ENCODE measurements at regions not wholly inside any gene's neighbourhood (a gene's known extent, or its start where the extent isn't known, plus 50 kb on each side); places are given as distances from the start of the nearest gene placed in this dataset.
A peak's percentile ranks its signal among the peaks of the same experiment; 100 is the strongest.
"Not testable (repeated sequence)": the region's sequence is repeated elsewhere in the genome, so short reads cannot be mapped to it uniquely, and the experiment has no call there.

GRCh38 chr4:75422998-75423397 is 91.2 kb downstream of the RCHY1 start:
- DNase-seq (ENCODE audit: low spot score): no peak

- no peak for DNase-seq (ENCODE audit: low spot score)
These were observed 101.5 kb downstream of the RCHY1 start for GRCh38 chr4:75412746-75413145.

- no peak for DNase-seq (ENCODE audit: low spot score)
These were observed 115.7 kb downstream of the RCHY1 start for GRCh38 chr4:75398501-75398900.

GRCh38 chr4:75391489-75392166 is 122.6 kb downstream of the RCHY1 start:
- DNase-seq (ENCODE audit: low spot score): no peak

GRCh38 chr4:75386426-75386825 is 127.8 kb downstream of the RCHY1 start:
- not testable (repeated sequence) for DNase-seq (ENCODE audit: low spot score)

GRCh38 chr4:75385106-75385505 is 129.1 kb downstream of the RCHY1 start:
- DNase-seq (ENCODE audit: low spot score): no peak

- DNase-seq (ENCODE audit: low spot score): no peak
These were observed 137.7 kb downstream of the RCHY1 start for GRCh38 chr4:75376543-75376942.

- no peak for DNase-seq (ENCODE audit: low spot score)
These were observed 142.3 kb downstream of the RCHY1 start for GRCh38 chr4:75371915-75372314.

- no peak for DNase-seq (ENCODE audit: low spot score)
These were observed 143.6 kb downstream of the RCHY1 start for GRCh38 chr4:75370576-75370975.

- DNase-seq (ENCODE audit: low spot score): no peak
These were observed 168.8 kb downstream of the RCHY1 start for GRCh38 chr4:75345423-75345822.

GRCh38 chr4:75344915-75345314 is 169.3 kb downstream of the RCHY1 start:
- no peak for DNase-seq (ENCODE audit: low spot score)

GRCh38 chr4:75343333-75343732 is 170.9 kb downstream of the RCHY1 start:
- no peak for DNase-seq (ENCODE audit: low spot score)

GRCh38 chr4:75340561-75340960 is 173.6 kb downstream of the RCHY1 start:
- DNase-seq (ENCODE audit: low spot score): no peak

- DNase-seq (ENCODE audit: low spot score): no peak
These were observed 175.8 kb downstream of the RCHY1 start for GRCh38 chr4:75338352-75338880.

GRCh38 chr4:75327804-75328512 is 186.2 kb downstream of the RCHY1 start:
- DNase-seq (ENCODE audit: low spot score): no peak

GRCh38 chr4:75325318-75325979 is 188.8 kb downstream of the RCHY1 start:
- no peak for DNase-seq (ENCODE audit: low spot score)

- no peak for DNase-seq (ENCODE audit: low spot score)
These were observed 192.7 kb downstream of the RCHY1 start for GRCh38 chr4:75321484-75321883.

GRCh38 chr4:75317641-75318040 is 196.6 kb downstream of the RCHY1 start:
- DNase-seq (ENCODE audit: low spot score): not testable (repeated sequence)

- no peak for DNase-seq (ENCODE audit: low spot score)
These were observed 206.2 kb downstream of the RCHY1 start for GRCh38 chr4:75308049-75308448.

- DNase-seq (ENCODE audit: low spot score): no peak
These were observed 207.7 kb downstream of the RCHY1 start for GRCh38 chr4:75306506-75306905.

- no peak for DNase-seq (ENCODE audit: low spot score)
These were observed 211.6 kb downstream of the RCHY1 start for GRCh38 chr4:75302648-75303047.

GRCh38 chr4:75289914-75290582 is 224.2 kb downstream of the RCHY1 start:
- peak; percentile 6 for DNase-seq (ENCODE audit: low spot score)

Measured in activated CD4-positive, alpha-beta T cell treated with anti-CD3 and anti-CD28 coated beads, Interleukin-2, Interleukin-4, amounts not matched to agents 100 ng/mL and 50 ng/mL, durations not matched to agents 16 hours and 8 hours (primary cell).